ENCODE measurements at regions not wholly inside any gene's neighbourhood (a gene's known extent, or its start where the extent isn't known, plus 50 kb on each side); places are given as distances from the start of the nearest gene placed in this dataset.

GRCh38 chr9:135418161-135418560 is 61.4 kb upstream of the PPP1R26 start:
- Histone ChIP-seq H3K9me1 (ENCODE audit: insufficient read depth, low read length) (no peaks in the 10 kb centered on the region), H4K20me1 (ENCODE audit: insufficient read depth, low read length) (no peaks in the 10 kb centered on the region), H2AK5ac (ENCODE audit: low read depth, low read length) (no peak overlapping the region), H3K27me3 (ENCODE audit: control insufficient read depth, insufficient read depth, low read length) (peaks cover 9% of the 10 kb centered on the region; the same call in 1 of the 2 replicates), H4K8ac (ENCODE audit: low read depth in 2 of 2, low read length in 2 of 2) (no peak overlapping the region), H4K5ac (ENCODE audit: low read depth, low read length) (no peak overlapping the region), H2BK120ac (ENCODE audit: low read depth, low read length) (no peak overlapping the region), H3K9ac (ENCODE audit: low read depth, low read length) (no peak overlapping the region), H2AFZ (replicated peaks; ENCODE audit: low read length, poor library complexity) (no peak overlapping the region), H3K18ac (ENCODE audit: low read depth, low read length) (no peak overlapping the region), H3K56ac (ENCODE audit: extremely low read depth, insufficient read depth, low read length) (no peak overlapping the region), H3K79me1 (ENCODE audit: low read depth in 1 of 2, low read length in 2 of 2) (no peaks in the 10 kb centered on the region), H3K4me1 (ENCODE audit: control insufficient read depth, insufficient read depth, low read length) (no peaks in the 10 kb centered on the region), H4K91ac (ENCODE audit: insufficient read depth, low read depth, low read length) (no peak overlapping the region), H3K4ac (ENCODE audit: low read depth, low read length) (no peak overlapping the region), H3K23ac (ENCODE audit: low read depth, low read length) (no peak overlapping the region), H3K36me3 (ENCODE audit: control insufficient read depth, insufficient read depth, low read length) (no peaks in the 10 kb centered on the region), H2BK15ac (ENCODE audit: low read depth, low read length) (no peak overlapping the region), H3K27ac (ENCODE audit: insufficient read depth, low read length) (no peak overlapping the region), H3K14ac (replicated peaks; ENCODE audit: low read depth, low read length) (no peak overlapping the region), H2BK20ac (ENCODE audit: low read depth, low read length) (no peak overlapping the region), H3K9me3 (ENCODE audit: control insufficient read depth, insufficient read depth, low read length) (peaks cover 3% of the 10 kb centered on the region; the same call in 1 of the 2 replicates), H3K4me3 (ENCODE audit: insufficient read depth, low read depth, low read length) (no peak overlapping the region), H2BK5ac (ENCODE audit: low read depth, low read length, poor library complexity, severe bottlenecking) (no peak overlapping the region), H3K4me2 (ENCODE audit: low read depth, low read length) (no peak overlapping the region), H2AK9ac (replicated peaks; ENCODE audit: low read depth, low read length, poor library complexity) (no peak overlapping the region)
- in situ Hi-C loops (cut with MboI; ENCODE audit: low sequenced_read_pairs) (no loop called here), dilution Hi-C loops (cut with HindIII; ENCODE audit: low sequenced_read_pairs, unreplicated experiment) (no loop called here), intact Hi-C loops (cut with micrococcal nuclease) (loop anchor here (10.0 kb wide), 1 partner anchor 643 kb away; no protein-coding TSS in a partner anchor)
- DNase-seq (no peak), ATAC-seq (ENCODE audit: low read depth) (no peak)
- no TSS peak for BruUV-seq (replicated peaks)
- WGBS, 2 experiments (ENCODE audit: extremely low coverage in 2 of 2, insufficient read length in 1 of 2): 17% methylated on average over 1 of the region's 8 CpGs; no CpG with 5 or more reads in 1 of the 2 experiments
- TF ChIP-seq, protein P1, sequence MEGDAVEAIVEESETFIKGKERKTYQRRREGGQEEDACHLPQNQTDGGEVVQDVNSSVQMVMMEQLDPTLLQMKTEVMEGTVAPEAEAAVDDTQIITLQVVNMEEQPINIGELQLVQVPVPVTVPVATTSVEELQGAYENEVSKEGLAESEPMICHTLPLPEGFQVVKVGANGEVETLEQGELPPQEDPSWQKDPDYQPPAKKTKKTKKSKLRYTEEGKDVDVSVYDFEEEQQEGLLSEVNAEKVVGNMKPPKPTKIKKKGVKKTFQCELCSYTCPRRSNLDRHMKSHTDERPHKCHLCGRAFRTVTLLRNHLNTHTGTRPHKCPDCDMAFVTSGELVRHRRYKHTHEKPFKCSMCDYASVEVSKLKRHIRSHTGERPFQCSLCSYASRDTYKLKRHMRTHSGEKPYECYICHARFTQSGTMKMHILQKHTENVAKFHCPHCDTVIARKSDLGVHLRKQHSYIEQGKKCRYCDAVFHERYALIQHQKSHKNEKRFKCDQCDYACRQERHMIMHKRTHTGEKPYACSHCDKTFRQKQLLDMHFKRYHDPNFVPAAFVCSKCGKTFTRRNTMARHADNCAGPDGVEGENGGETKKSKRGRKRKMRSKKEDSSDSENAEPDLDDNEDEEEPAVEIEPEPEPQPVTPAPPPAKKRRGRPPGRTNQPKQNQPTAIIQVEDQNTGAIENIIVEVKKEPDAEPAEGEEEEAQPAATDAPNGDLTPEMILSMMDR (conservative IDR thresholded peaks at IDR 0.05; ENCODE audit: low read depth, low read length): no peak
- TF ChIP-seq MAFK (IDR thresholded peaks at IDR 0.05; ENCODE audit: low read depth, low read length): no peak
- TF ChIP-seq RFX5 (IDR thresholded peaks at IDR 0.05; ENCODE audit: low read depth, low read length): no peak
- TF ChIP-seq MXI1 (IDR thresholded peaks at IDR 0.05; ENCODE audit: borderline replicate concordance, low read depth, low read length): no peak
- no peak for TF ChIP-seq FOS (IDR thresholded peaks at IDR 0.05; ENCODE audit: low read depth, low read length)
- no peak for TF ChIP-seq SMC3 (IDR thresholded peaks at IDR 0.05; ENCODE audit: low read depth, low read length)
- no peak for TF ChIP-seq NFE2L2 (IDR thresholded peaks at IDR 0.05; ENCODE audit: low read depth, low read length)
- no peak for TF ChIP-seq RAD21 (IDR thresholded peaks at IDR 0.05; ENCODE audit: low read length)
- no peak for TF ChIP-seq CHD1 (IDR thresholded peaks at IDR 0.05; ENCODE audit: low read depth, low read length)
- CTCF ChIA-PET: no interaction called here
- POLR2A ChIA-PET (ENCODE audit: unreplicated experiment): no interaction called here

Measured in IMR-90 (cell line).